GM23338 (cell line): ENCODE measurements at regions not wholly inside any gene's neighbourhood (a gene's known extent, or its start where the extent isn't known, plus 50 kb on each side); places are given as distances from the start of the nearest gene placed in this dataset.

ENCODE experiments used
- ATAC-seq: fragments of 200-7000 bp; cut with Tn5 transposase; 3 replicates; pipeline ENCODE4 v1.9.1; 2020
- DNase-seq: peaks from one replicate; pipeline ENCODE4 v3.0.0-alpha.2; 2015; ENCODE audit warnings: low spot score
- H2AFZ ChIP-seq: fragments of 200-600 bp; sonication (generic); 2 replicates; pipeline ENCODE4 v1.8.0; 2016; ENCODE audit warnings: antibody characterized with exemption, mild to moderate bottlenecking, moderate library complexity
- H3F3A ChIP-seq: fragments of 200-600 bp; sonication (generic); replicated peaks from 2 replicates; pipeline ENCODE4 v1.8.0; 2017; ENCODE audit warnings: antibody characterized with exemption, mixed run types, low read depth
- H3K27ac ChIP-seq: fragments of 200-600 bp; sonication (generic); 2 replicates; pipeline ENCODE4 v1.6.1; 2016; ENCODE audit warnings: low read depth
- H3K27me3 ChIP-seq: fragments of 200-600 bp; sonication (generic); 2 replicates; pipeline ENCODE4 v1.8.0; 2016; ENCODE audit warnings: mild to moderate bottlenecking, mixed run types, moderate library complexity; ENCODE audit not compliant: insufficient read depth
- H3K36me3 ChIP-seq: fragments of 200-600 bp; sonication (generic); 2 replicates; pipeline ENCODE4 v1.8.0; 2016; ENCODE audit warnings: mild to moderate bottlenecking; ENCODE audit not compliant: insufficient read depth
- H3K4me1 ChIP-seq: fragments of 200-600 bp; sonication (generic); 2 replicates; pipeline ENCODE4 v1.8.0; 2016; ENCODE audit warnings: mild to moderate bottlenecking, moderate library complexity; ENCODE audit not compliant: insufficient read depth
- H3K4me2 ChIP-seq: fragments of 200-600 bp; sonication (generic); 2 replicates; pipeline ENCODE4 v1.7.1; 2017; ENCODE audit warnings: mixed run types
- H3K4me3 ChIP-seq: fragments of 200-600 bp; sonication (generic); 2 replicates; pipeline ENCODE4 v1.6.1; 2016; ENCODE audit warnings: mixed run types
- H3K79me2 ChIP-seq: fragments of 200-600 bp; sonication (generic); replicated peaks from 2 replicates; pipeline ENCODE4 v1.8.0; 2017; ENCODE audit warnings: mild to moderate bottlenecking; ENCODE audit not compliant: insufficient read depth
- H3K9me2 ChIP-seq: fragments of 200-600 bp; sonication (generic); 2 replicates; pipeline ENCODE4 v1.8.0; 2017; ENCODE audit not compliant: insufficient read depth
- H4K20me1 ChIP-seq: fragments of 200-600 bp; sonication (generic); replicated peaks from 2 replicates; pipeline ENCODE4 v1.8.0; 2017; ENCODE audit warnings: mild to moderate bottlenecking; ENCODE audit not compliant: insufficient read depth
- H3K27ac Mint-ChIP-seq: 2 replicates; pipeline ENCODE4 v1.8.0; 2020; ENCODE audit warnings: inconsistent platforms, mild to moderate bottlenecking, moderate library complexity, mixed read lengths
- H3K27me3 Mint-ChIP-seq: 3 replicates; pipeline ENCODE4 v1.8.0; 2022; ENCODE audit warnings: low read depth, mild to moderate bottlenecking, moderate library complexity, mixed read lengths, inconsistent platforms; ENCODE audit not compliant: insufficient read depth, poor library complexity
- H3K36me3 Mint-ChIP-seq: 3 replicates; pipeline ENCODE4 v1.8.0; 2021; ENCODE audit warnings: low read depth, mild to moderate bottlenecking, inconsistent platforms, moderate library complexity, mixed read lengths
- H3K4me1 Mint-ChIP-seq: 3 replicates; pipeline ENCODE4 v1.8.0; 2020; ENCODE audit warnings: mild to moderate bottlenecking, inconsistent platforms, mixed read lengths
- H3K4me3 Mint-ChIP-seq: 3 replicates; pipeline ENCODE4 v1.8.0; 2021; ENCODE audit warnings: moderate library complexity, mild to moderate bottlenecking, inconsistent platforms, mixed read lengths
- H3K9me3 Mint-ChIP-seq: 3 replicates; pipeline ENCODE4 v1.8.0; 2020; ENCODE audit warnings: moderate library complexity, mild to moderate bottlenecking, inconsistent platforms, mixed read lengths
- CREB1 ChIP-seq: fragments of 250-450 bp; sonication (Bioruptor Pico); IDR thresholded peaks from 2 replicates; pipeline ENCODE4 v1.5.0; 2020; ENCODE audit warnings: low read depth, mild to moderate bottlenecking, moderate library complexity
- CTCF ChIP-seq, 2 experiments: fragments of 200-600 bp in 1 of 2; sonication (generic) in 1 of 2; conservative IDR thresholded peaks; 2 replicates each; pipeline versions ENCODE4 v1.5.1 to v1.6.1; 2016 to 2017; ENCODE audit warnings: antibody characterized with exemption in 2 of 2, low read depth in 2 of 2, mild to moderate bottlenecking in 2 of 2, moderate library complexity in 1 of 2
- ETS1 ChIP-seq: IDR thresholded peaks from 2 replicates; pipeline ENCODE4 v1.6.1; 2016; ENCODE audit warnings: antibody characterized with exemption
- EZH2 ChIP-seq: fragments of 200-600 bp; sonication (generic); IDR thresholded peaks from one replicate; pipeline ENCODE4 v1.8.0; 2017; ENCODE audit warnings: antibody characterized with exemption, mild to moderate bottlenecking, low read depth; ENCODE audit not compliant: unreplicated experiment
- EZH2phosphoT487 ChIP-seq: fragments of 200-600 bp; sonication (generic); IDR thresholded peaks from one replicate; pipeline ENCODE4 v1.8.1; 2018; ENCODE audit warnings: antibody characterized with exemption; ENCODE audit not compliant: unreplicated experiment
- JUNB ChIP-seq: IDR thresholded peaks from one replicate; pipeline ENCODE4 v1.6.1; 2016; ENCODE audit warnings: antibody characterized with exemption; ENCODE audit not compliant: unreplicated experiment
- NANOG ChIP-seq: IDR thresholded peaks from 2 replicates; pipeline ENCODE4 v1.6.1; 2016; ENCODE audit warnings: antibody characterized with exemption, borderline replicate concordance
- STAT1 ChIP-seq: IDR thresholded peaks from one replicate; pipeline ENCODE4 v1.6.1; 2016; ENCODE audit warnings: antibody characterized with exemption; ENCODE audit not compliant: unreplicated experiment
- ZNF114 ChIP-seq: fragments of 250-450 bp; sonication (Bioruptor Pico); IDR thresholded peaks from 2 replicates; pipeline ENCODE4 v1.5.0; 2020; ENCODE audit warnings: mild to moderate bottlenecking, moderate library complexity
- ZNF331 ChIP-seq: fragments of 250-450 bp; sonication (Bioruptor Pico); IDR thresholded peaks from 2 replicates; pipeline ENCODE4 v1.5.0; 2020; ENCODE audit warnings: low read depth, mild to moderate bottlenecking, moderate library complexity
- ZNF462 ChIP-seq: fragments of 250-450 bp; sonication (Bioruptor Pico); IDR thresholded peaks from 2 replicates; pipeline ENCODE4 v1.5.0; 2020; ENCODE audit warnings: mild to moderate bottlenecking, moderate library complexity

- H3K79me2 ChIP-seq: no peaks in the 10 kb centered on the region
- no peak overlapping the region for H3K27ac Mint-ChIP-seq
- no peak overlapping the region for H3K4me3 ChIP-seq
- H3K4me1 Mint-ChIP-seq: peaks cover 3% of the 10 kb centered on the region
- no peaks in the 10 kb centered on the region for H4K20me1 ChIP-seq
- H3K36me3 ChIP-seq: no peaks in the 10 kb centered on the region
- no peak for ATAC-seq
- H3K27me3 Mint-ChIP-seq: peaks cover 1% of the 10 kb centered on the region
- H3K4me2 ChIP-seq: no peak overlapping the region
- TF ChIP-seq ZNF462 (no peak), ZNF114 (CRISPR knock-in tag) (no peak), EZH2 (no peak), ZNF331 (no peak), NANOG (no peak), CREB1 (CRISPR knock-in tag) (no peak)
- H3K9me3 Mint-ChIP-seq: peaks cover 13% of the 10 kb centered on the region
- H3K4me3 Mint-ChIP-seq: no peak overlapping the region
- H3K4me1 ChIP-seq: no peaks in the 10 kb centered on the region
- no peaks in the 10 kb centered on the region for H3F3A ChIP-seq
- H3K27me3 ChIP-seq: no peaks in the 10 kb centered on the region
- no peaks in the 10 kb centered on the region for H3K9me2 ChIP-seq
- no peak overlapping the region for H3K27ac ChIP-seq
- no peak for DNase-seq
- peaks cover 3% of the 10 kb centered on the region; the same call in 1 of the 3 replicates for H3K36me3 Mint-ChIP-seq
- no peak overlapping the region for H2AFZ ChIP-seq
Observed at GRCh38 chr1:93749487-93749886, 67.8 kb upstream of the BCAR3 start.

GRCh38 chr1:93746021-93746812 is 64.6 kb upstream of the BCAR3 start:
- DNase-seq (no peak), ATAC-seq (no peak)
- H3K79me2 ChIP-seq: no peaks in the 10 kb centered on the region
- H3K4me2 ChIP-seq: no peak overlapping the region
- no peak overlapping the region for H3K4me3 ChIP-seq
- H3K27me3 Mint-ChIP-seq: peaks cover 1% of the 10 kb centered on the region
- peaks cover 3% of the 10 kb centered on the region for H3K4me1 Mint-ChIP-seq
- H3K27ac Mint-ChIP-seq: no peak overlapping the region
- no peak overlapping the region for H3K27ac ChIP-seq
- H3K4me3 Mint-ChIP-seq: no peak overlapping the region
- no peak overlapping the region for H2AFZ ChIP-seq
- H4K20me1 ChIP-seq: no peaks in the 10 kb centered on the region
- H3K9me3 Mint-ChIP-seq: peaks cover 13% of the 10 kb centered on the region
- no peaks in the 10 kb centered on the region for H3K4me1 ChIP-seq
- no peaks in the 10 kb centered on the region for H3K36me3 ChIP-seq
- no peaks in the 10 kb centered on the region for H3F3A ChIP-seq
- no peaks in the 10 kb centered on the region for H3K27me3 ChIP-seq
- peaks cover 3% of the 10 kb centered on the region; the same call in 1 of the 3 replicates for H3K36me3 Mint-ChIP-seq
- no peaks in the 10 kb centered on the region for H3K9me2 ChIP-seq
- no peak for TF ChIP-seq EZH2phosphoT487
- TF ChIP-seq CTCF (conservative IDR thresholded peaks at IDR 0.05; ENCODE audit: low read depth in 2 of 2): no peak
- no peak for TF ChIP-seq EZH2
- no peak for TF ChIP-seq JUNB
- TF ChIP-seq ETS1: no peak
- TF ChIP-seq STAT1: no peak
- no peak for TF ChIP-seq ZNF331
